Neural progenitor cell (in vitro differentiated cells): ENCODE measurements at regions not wholly inside any gene's neighbourhood (a gene's known extent, or its start where the extent isn't known, plus 50 kb on each side); places are given as distances from the start of the nearest gene placed in this dataset.

Experiments
- CTCF ChIP-seq: fragments of 200-600 bp; sonication (generic); IDR thresholded peaks from 2 replicates; pipeline ENCODE4 v1.5.1; 2017; ENCODE audit warnings: antibody characterized with exemption, mild to moderate bottlenecking
- EZH2 ChIP-seq: fragments of 200-600 bp; sonication (generic); IDR thresholded peaks from 2 replicates; pipeline ENCODE4 v1.6.1; 2017; ENCODE audit warnings: antibody characterized with exemption, mild to moderate bottlenecking, moderate library complexity

- TF ChIP-seq EZH2 (no peak), CTCF (no peak)
Observed at GRCh38 chr2:66692521-66693054, 257.7 kb downstream of the MEIS1 start.
